ENCODE measurements at regions not wholly inside any gene's neighbourhood (a gene's known extent, or its start where the extent isn't known, plus 50 kb on each side); places are given as distances from the start of the nearest gene placed in this dataset.

DNA sequence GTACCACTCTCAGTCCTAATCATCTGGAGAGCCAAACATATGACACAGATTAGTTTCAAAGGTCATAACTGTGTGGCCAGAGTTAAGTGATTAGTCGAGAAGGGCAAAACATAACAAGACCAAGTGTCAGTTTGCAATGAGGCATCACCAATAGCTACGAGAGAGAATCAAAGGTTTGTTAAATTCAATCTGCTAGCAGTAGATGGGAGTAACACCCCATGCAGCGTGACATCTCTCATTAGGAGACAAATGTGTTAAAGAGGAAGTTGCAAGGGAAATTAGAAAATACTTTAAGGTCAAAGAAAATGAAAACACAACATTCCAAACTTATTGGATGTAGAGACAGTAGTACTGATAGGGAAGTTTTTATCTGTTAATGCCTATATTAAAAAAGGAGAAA, 135.7 kb upstream of the SYT10 start:
- TF ChIP-seq EP300 (conservative IDR thresholded peaks at IDR 0.05; ENCODE audit: poor library complexity, severe bottlenecking) = no peak
- TF ChIP-seq, protein P1, sequence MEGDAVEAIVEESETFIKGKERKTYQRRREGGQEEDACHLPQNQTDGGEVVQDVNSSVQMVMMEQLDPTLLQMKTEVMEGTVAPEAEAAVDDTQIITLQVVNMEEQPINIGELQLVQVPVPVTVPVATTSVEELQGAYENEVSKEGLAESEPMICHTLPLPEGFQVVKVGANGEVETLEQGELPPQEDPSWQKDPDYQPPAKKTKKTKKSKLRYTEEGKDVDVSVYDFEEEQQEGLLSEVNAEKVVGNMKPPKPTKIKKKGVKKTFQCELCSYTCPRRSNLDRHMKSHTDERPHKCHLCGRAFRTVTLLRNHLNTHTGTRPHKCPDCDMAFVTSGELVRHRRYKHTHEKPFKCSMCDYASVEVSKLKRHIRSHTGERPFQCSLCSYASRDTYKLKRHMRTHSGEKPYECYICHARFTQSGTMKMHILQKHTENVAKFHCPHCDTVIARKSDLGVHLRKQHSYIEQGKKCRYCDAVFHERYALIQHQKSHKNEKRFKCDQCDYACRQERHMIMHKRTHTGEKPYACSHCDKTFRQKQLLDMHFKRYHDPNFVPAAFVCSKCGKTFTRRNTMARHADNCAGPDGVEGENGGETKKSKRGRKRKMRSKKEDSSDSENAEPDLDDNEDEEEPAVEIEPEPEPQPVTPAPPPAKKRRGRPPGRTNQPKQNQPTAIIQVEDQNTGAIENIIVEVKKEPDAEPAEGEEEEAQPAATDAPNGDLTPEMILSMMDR (IDR thresholded peaks at IDR 0.05; ENCODE audit: poor library complexity, severe bottlenecking) = no peak
- TF ChIP-seq SMC3 (conservative IDR thresholded peaks at IDR 0.05; ENCODE audit: poor library complexity) = no peak

Data from neural cell (in vitro differentiated cells).